GM12872 (cell line): ENCODE measurements at regions not wholly inside any gene's neighbourhood (a gene's known extent, or its start where the extent isn't known, plus 50 kb on each side); places are given as distances from the start of the nearest gene placed in this dataset.

Experiments used
- TF ChIP-seq, protein P1 (sequence below): IDR thresholded peaks from 3 replicates; pipeline ENCODE4 v1.5.1; 2011; ENCODE audit warnings: low read depth, mild to moderate bottlenecking, low read length, moderate library complexity; ENCODE audit not compliant: insufficient read depth

DNA sequence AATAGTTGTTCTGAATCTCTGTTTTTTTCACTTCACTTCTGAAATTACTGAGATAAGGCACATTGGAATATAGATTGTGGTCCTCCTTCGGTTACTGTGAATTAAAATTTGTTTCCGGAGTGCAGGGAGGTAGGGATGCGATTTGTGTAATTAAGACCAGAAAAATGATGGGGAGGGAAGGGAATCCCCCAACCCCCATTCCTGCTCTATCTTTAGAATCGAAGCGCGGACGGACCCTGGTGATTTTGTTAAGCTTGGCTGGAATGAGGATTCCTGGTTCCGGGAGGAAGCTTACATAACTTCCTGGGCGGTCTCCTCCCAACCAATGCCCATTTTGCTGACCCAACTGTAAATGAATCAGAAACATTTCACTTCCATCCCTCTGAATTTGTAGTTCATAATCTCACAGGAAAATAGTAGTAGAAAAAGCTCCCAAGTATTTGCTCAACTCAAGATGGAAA, 220.1 kb upstream of the MSX2 start:
- TF ChIP-seq, protein P1, sequence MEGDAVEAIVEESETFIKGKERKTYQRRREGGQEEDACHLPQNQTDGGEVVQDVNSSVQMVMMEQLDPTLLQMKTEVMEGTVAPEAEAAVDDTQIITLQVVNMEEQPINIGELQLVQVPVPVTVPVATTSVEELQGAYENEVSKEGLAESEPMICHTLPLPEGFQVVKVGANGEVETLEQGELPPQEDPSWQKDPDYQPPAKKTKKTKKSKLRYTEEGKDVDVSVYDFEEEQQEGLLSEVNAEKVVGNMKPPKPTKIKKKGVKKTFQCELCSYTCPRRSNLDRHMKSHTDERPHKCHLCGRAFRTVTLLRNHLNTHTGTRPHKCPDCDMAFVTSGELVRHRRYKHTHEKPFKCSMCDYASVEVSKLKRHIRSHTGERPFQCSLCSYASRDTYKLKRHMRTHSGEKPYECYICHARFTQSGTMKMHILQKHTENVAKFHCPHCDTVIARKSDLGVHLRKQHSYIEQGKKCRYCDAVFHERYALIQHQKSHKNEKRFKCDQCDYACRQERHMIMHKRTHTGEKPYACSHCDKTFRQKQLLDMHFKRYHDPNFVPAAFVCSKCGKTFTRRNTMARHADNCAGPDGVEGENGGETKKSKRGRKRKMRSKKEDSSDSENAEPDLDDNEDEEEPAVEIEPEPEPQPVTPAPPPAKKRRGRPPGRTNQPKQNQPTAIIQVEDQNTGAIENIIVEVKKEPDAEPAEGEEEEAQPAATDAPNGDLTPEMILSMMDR = no peak

DNA sequence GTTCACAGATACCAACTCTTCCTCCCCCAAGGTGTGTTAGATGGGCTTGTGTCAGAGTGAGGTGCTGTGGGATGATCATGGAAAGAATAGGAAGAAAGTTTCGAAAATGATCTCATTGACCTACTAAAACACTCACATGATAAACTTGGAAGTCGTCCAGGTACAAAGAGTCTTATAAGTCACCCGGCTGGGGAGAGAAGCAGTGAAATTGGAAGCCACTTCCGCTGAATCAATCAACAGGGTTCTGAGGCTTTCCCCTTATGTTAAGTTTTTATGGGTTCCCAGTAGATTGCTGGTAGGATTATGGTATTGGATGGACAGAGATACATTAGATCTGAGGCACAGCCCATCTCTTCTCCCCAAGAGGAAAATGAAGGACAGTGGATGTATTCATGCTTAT, 218.8 kb upstream of the MSX2 start:
- TF ChIP-seq, protein P1 = no peak

DNA sequence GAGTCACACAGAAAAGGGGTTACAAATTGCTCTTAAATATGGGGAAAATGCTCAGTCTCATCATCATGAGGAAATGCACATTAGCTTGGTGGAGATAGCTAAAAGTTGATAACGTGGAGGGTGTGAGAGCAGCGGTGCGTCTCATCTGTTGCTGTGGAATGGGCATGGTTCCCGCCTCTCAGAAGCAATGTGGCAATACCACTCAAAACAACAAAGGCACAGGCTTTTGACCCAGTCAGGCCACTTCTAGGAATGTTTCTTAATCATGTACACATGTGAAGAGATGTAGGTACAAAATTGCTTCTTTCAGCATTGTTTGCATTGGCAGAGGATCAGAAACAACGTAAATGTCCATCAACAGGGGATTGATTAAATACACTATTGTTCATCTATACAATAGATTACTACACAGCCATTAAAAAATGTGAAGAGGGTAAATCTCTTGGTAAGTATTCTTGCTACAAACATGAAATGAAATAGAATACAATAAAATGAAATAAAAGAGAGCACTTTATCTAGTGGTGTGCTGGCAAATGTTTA, 212.6 kb upstream of the MSX2 start:
- TF ChIP-seq, protein P1 = no peak

DNA sequence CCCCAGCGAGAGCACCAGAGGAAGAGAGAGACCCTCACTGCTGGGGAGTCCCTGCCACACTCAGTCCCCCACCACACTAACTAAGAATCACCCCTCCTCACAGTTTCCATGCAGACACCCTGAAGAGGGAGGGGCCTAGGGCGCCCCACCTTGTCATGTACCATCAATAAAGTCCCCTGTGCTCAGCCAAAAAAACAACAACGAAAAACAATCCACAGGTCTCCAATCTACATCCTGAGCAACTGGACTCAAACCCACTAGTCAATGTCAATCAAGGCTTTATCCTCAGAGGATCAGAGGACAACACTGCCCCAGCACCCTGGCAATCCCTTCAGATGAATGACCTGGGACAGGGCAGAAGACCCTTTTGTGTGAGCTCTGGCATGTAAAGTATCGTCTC, 210.1 kb upstream of the MSX2 start:
- TF ChIP-seq, protein P1 = no peak

DNA sequence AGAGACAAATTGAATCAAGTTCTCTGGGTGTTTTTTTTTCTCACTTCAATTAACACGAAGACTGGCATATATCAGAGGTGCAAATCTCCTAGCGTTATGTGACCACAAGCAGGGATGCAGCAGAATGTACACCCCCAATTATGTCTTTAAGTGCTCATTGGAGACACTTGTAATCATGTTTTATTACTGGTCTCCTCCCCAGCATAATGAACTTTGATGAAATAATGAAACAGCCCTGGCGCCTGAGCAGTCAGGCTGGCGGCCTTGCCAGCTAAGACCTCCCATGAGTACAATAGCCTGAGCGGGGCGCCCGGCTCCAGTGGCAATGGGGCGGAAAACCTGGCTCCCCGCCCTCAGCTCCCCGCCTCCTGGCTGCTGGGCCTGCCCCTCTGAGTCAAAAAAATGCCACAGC, 209.4 kb upstream of the MSX2 start:
- TF ChIP-seq, protein P1 = no peak

DNA sequence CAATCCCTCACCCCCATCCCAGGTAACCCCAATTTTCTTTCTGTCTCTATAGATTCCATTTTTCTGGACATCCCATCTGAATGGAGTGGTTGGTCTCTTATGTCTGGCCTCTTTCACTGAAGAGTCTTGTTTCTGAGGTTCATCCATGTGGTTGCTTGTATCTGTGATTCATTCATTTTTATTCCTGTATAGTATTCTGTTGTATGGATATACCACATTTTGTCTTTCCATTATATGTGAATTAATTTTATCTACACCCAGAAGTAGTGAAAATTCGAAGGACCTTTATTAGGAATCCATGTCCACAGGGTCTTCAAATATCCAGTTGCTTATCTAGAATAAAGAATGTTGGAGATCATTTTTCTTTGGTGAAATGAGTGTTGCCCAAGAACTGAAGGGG, 207.6 kb upstream of the MSX2 start:
- TF ChIP-seq, protein P1 = no peak

DNA sequence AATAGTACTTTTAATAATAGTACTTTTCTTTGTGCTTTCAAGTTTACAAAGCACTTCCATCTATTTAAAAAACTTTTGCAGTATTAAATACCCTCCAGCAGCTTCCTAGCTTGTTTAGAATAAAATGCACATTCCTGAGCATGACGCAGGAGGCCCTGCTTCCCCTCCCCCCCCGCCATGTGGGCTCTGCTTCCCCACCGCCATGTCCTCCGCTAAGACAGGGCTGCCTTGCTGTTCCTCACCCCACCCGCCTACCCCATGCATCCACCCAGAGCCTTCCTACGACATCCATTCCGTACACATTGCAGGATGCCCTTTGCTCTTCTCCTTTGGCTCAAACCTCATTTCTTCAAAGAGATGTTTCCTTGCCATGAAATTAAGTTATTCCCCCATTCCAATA, 205.9 kb upstream of the MSX2 start:
- TF ChIP-seq, protein P1 = no peak
